HEK293 (cell line): ENCODE measurements at regions not wholly inside any gene's neighbourhood (a gene's known extent, or its start where the extent isn't known, plus 50 kb on each side); places are given as distances from the start of the nearest gene placed in this dataset.

Source experiments
- CTCF ChIA-PET: fragments of 350-600 bp; formaldehyde crosslinking; extraction: SDS; loops from one replicate; lab custom pipeline; 2021; ENCODE audit warnings: antibody characterized with exemption; lab: Yijun Ruan, JAX
- POLR2A ChIA-PET: fragments of 300-600 bp; formaldehyde crosslinking; extraction: SDS; loops from one replicate; lab custom pipeline; 2020; ENCODE audit warnings: antibody characterized with exemption, inconsistent platforms; lab: Yijun Ruan, JAX
- H3K27ac ChIP-seq: fragments of 200-500 bp; sonication (Bioruptor generic); 2 replicates; pipeline ENCODE4 v1.5.1; 2014; ENCODE audit warnings: low read depth, low read length, control low read depth, inconsistent platforms; ENCODE audit errors: extremely low read depth
- H3K36me3 ChIP-seq, 2 experiments: fragments of 200-500 bp in 1 of 2; sonication (Bioruptor generic) in 1 of 2; 1 replicate in 1 of 2; 2 replicates in 1 of 2; pipeline ENCODE4 v1.5.1; 2014 to 2017; ENCODE audit warnings: inconsistent platforms in 2 of 2, low read length in 2 of 2; ENCODE audit not compliant: control insufficient read depth in 2 of 2, insufficient read depth in 1 of 2
- H3K4me1 ChIP-seq: fragments of 200-500 bp; sonication (Bioruptor generic); 2 replicates; pipeline ENCODE4 v1.5.1; 2014; ENCODE audit warnings: mild to moderate bottlenecking, low read length, inconsistent platforms; ENCODE audit not compliant: control insufficient read depth, insufficient read depth
- H3K4me3 ChIP-seq: 2 replicates; pipeline ENCODE4 v1.5.1; 2011; ENCODE audit warnings: low read depth, mild to moderate bottlenecking, control low read depth, low read length, moderate library complexity
- H3K9me3 ChIP-seq: fragments of 200-500 bp; sonication (Bioruptor generic); 2 replicates; pipeline ENCODE4 v1.5.1; 2014; ENCODE audit warnings: low read depth, low read length, inconsistent platforms; ENCODE audit not compliant: control insufficient read depth, insufficient read depth
- FEZF1 ChIP-seq: fragments of 450-650 bp; formaldehyde crosslinking; IDR thresholded peaks from 2 replicates; pipeline ENCODE4 v1.5.1; 2016; ENCODE audit warnings: missing biosample characterization, missing genetic modification characterization
- GLI2 ChIP-seq: fragments of 450-650 bp; formaldehyde crosslinking; IDR thresholded peaks from 2 replicates; pipeline ENCODE4; 2017; ENCODE audit warnings: missing biosample characterization, missing genetic modification characterization, low read depth, borderline replicate concordance
- GLIS1 ChIP-seq: fragments of 450-650 bp; formaldehyde crosslinking; IDR thresholded peaks from 2 replicates; pipeline ENCODE4 v1.5.1; 2016; ENCODE audit warnings: missing biosample characterization, missing genetic modification characterization
- KLF10 ChIP-seq: fragments of 450-650 bp; IDR thresholded peaks from 2 replicates; pipeline ENCODE4 v1.5.1; 2018; ENCODE audit warnings: missing biosample characterization, mild to moderate bottlenecking, missing genetic modification characterization
- KLF16 ChIP-seq: fragments of 450-650 bp; formaldehyde crosslinking; IDR thresholded peaks from 2 replicates; pipeline ENCODE4 v1.5.1; 2017; ENCODE audit warnings: missing biosample characterization, missing genetic modification characterization
- PRDM1 ChIP-seq: fragments of 450-650 bp; formaldehyde crosslinking; IDR thresholded peaks from 2 replicates; pipeline ENCODE4; 2016; ENCODE audit warnings: missing biosample characterization, missing genetic modification characterization
- SCRT2 ChIP-seq: fragments of 450-650 bp; formaldehyde crosslinking; IDR thresholded peaks from 2 replicates; pipeline ENCODE4 v1.5.1; 2016; ENCODE audit warnings: missing biosample characterization, missing genetic modification characterization
- SP2 ChIP-seq: fragments of 450-650 bp; formaldehyde crosslinking; IDR thresholded peaks from 2 replicates; pipeline ENCODE4 v1.5.1; 2016; ENCODE audit warnings: missing biosample characterization, missing genetic modification characterization
- YY1 ChIP-seq: fragments of 450-650 bp; formaldehyde crosslinking; IDR thresholded peaks from 2 replicates; pipeline ENCODE4 v1.5.1; 2018; ENCODE audit warnings: missing biosample characterization, missing genetic modification characterization
- ZBTB20 ChIP-seq: fragments of 450-650 bp; formaldehyde crosslinking; IDR thresholded peaks from 2 replicates; pipeline ENCODE4 v1.5.1; 2016; ENCODE audit warnings: missing biosample characterization, missing genetic modification characterization
- ZFP69B ChIP-seq: fragments of 450-650 bp; formaldehyde crosslinking; IDR thresholded peaks from 2 replicates; pipeline ENCODE4 v1.5.1; 2016; ENCODE audit warnings: missing biosample characterization, missing genetic modification characterization
- ZIC2 ChIP-seq: fragments of 450-650 bp; formaldehyde crosslinking; IDR thresholded peaks from 2 replicates; pipeline ENCODE4 v1.5.1; 2016; ENCODE audit warnings: missing biosample characterization, missing genetic modification characterization
- ZNF155 ChIP-seq: fragments of 450-650 bp; formaldehyde crosslinking; IDR thresholded peaks from 2 replicates; pipeline ENCODE4 v1.5.1; 2016; ENCODE audit warnings: missing biosample characterization, missing genetic modification characterization
- ZNF184 ChIP-seq: fragments of 450-650 bp; IDR thresholded peaks from 2 replicates; pipeline ENCODE4 v1.5.1; 2018; ENCODE audit warnings: missing biosample characterization, mild to moderate bottlenecking, missing genetic modification characterization
- ZNF221 ChIP-seq: fragments of 450-650 bp; formaldehyde crosslinking; IDR thresholded peaks from 2 replicates; pipeline ENCODE4 v1.5.1; 2017; ENCODE audit warnings: missing biosample characterization, missing genetic modification characterization, borderline replicate concordance
- ZNF24 ChIP-seq: fragments of 450-650 bp; formaldehyde crosslinking; IDR thresholded peaks from 2 replicates; pipeline ENCODE4 v1.5.1; 2016; ENCODE audit warnings: missing biosample characterization, missing genetic modification characterization
- ZNF274 ChIP-seq, 2 experiments: fragments of 200-500 bp in 1 of 2; fragments of 450-650 bp in 1 of 2; sonication (Bioruptor generic) in 1 of 2; formaldehyde crosslinking in 1 of 2; IDR thresholded peaks; 2 replicates each; pipeline versions ENCODE4 v1.5.1 to v1.6.1; 2014 to 2016; ENCODE audit warnings: borderline replicate concordance in 1 of 2, inconsistent platforms in 1 of 2, low read length in 1 of 2, missing biosample characterization in 1 of 2, missing genetic modification characterization in 1 of 2
- ZNF394 ChIP-seq: fragments of 450-650 bp; formaldehyde crosslinking; IDR thresholded peaks from 2 replicates; pipeline ENCODE4 v1.5.1; 2016; ENCODE audit warnings: missing biosample characterization, missing genetic modification characterization, mild to moderate bottlenecking, moderate library complexity, borderline replicate concordance
- ZNF501 ChIP-seq: fragments of 450-650 bp; formaldehyde crosslinking; IDR thresholded peaks from 2 replicates; pipeline ENCODE4 v1.5.1; 2016; ENCODE audit warnings: missing biosample characterization, missing genetic modification characterization
- ZNF600 ChIP-seq: fragments of 450-650 bp; formaldehyde crosslinking; IDR thresholded peaks from 2 replicates; pipeline ENCODE4 v1.5.1; 2016; ENCODE audit warnings: missing biosample characterization, missing genetic modification characterization
- ZNF76 ChIP-seq: fragments of 450-650 bp; formaldehyde crosslinking; IDR thresholded peaks from 2 replicates; pipeline ENCODE4; 2016; ENCODE audit warnings: low read depth, missing biosample characterization, missing genetic modification characterization, borderline replicate concordance
- TF ChIP-seq, protein P1 (sequence below): fragments of 450-650 bp; formaldehyde crosslinking; IDR thresholded peaks from 2 replicates; pipeline ENCODE4 v1.5.1; 2016; ENCODE audit warnings: missing biosample characterization, missing genetic modification characterization
- TF ChIP-seq, protein P2 (sequence below): fragments of 450-650 bp; formaldehyde crosslinking; IDR thresholded peaks from 2 replicates; pipeline ENCODE4 v1.5.1; 2016; ENCODE audit warnings: missing biosample characterization, missing genetic modification characterization
- TF ChIP-seq, protein P3 (sequence below): fragments of 450-650 bp; formaldehyde crosslinking; IDR thresholded peaks from 2 replicates; pipeline ENCODE4 v1.5.1; 2016; ENCODE audit warnings: missing biosample characterization, missing genetic modification characterization
- TF ChIP-seq, protein P4 (sequence below): fragments of 450-650 bp; formaldehyde crosslinking; IDR thresholded peaks from 2 replicates; pipeline ENCODE4 v1.5.1; 2017; ENCODE audit warnings: missing biosample characterization, missing genetic modification characterization
- TF ChIP-seq, protein P5 (sequence below): fragments of 450-650 bp; formaldehyde crosslinking; IDR thresholded peaks from 2 replicates; pipeline ENCODE4 v1.5.1; 2017; ENCODE audit warnings: missing biosample characterization, missing genetic modification characterization

DNA sequence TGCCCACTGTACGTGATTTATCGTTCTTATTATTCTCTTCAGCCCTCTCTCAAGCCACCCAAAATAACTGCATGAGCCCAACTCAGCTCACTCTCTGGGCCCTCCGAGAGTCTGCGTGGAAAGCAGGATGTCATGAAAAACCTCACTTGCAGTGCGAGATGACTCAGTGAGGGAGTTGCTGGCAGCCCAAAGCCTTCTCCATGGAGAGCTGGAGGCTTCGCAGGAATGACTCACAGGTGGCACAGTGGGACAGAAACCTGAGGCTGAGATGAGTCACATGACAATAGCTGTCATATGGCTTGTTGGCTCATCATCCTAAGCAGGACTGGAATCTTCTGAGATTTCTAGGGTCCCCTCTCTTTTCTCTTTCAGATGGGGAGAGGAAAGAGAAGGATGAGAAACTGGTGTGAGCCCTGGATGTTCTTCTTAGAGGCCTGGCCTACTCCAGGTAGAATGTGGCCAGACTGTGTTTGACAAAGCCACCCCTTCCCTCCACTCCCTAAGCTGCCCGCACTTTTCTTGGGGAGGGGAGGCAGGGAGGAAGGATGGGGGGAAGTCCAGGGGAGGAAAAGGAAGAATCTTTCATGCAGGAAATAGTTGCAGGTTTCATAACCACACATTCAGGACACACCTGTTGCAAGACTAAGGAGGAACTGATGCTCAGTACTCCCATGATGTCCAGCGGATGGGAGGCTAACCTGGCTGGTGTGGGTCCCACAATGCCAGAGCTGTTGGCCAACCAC lies 160.6 kb upstream of the RPL38 start (continued):
- TF ChIP-seq ZIC2 (tag by site-specific recombination) (peak; percentile 58), KLF10 (tag by site-specific recombination) (no peak), ZNF274 (IDR thresholded peaks at IDR 0.05; ENCODE audit: low read length) (no peak), ZNF274 (tag by site-specific recombination; IDR thresholded peaks at IDR 0.05; ENCODE audit: borderline replicate concordance) (no peak), ZNF600 (tag by site-specific recombination) (peak; percentile 61), ZNF501 (tag by site-specific recombination) (no peak), ZBTB20 (tag by site-specific recombination) (no peak), ZNF394 (tag by site-specific recombination) (peak; percentile 68), GLIS1 (tag by site-specific recombination) (peak; percentile 40; the same call in 1 of the 2 replicates), SCRT2 (tag by site-specific recombination) (peak; percentile 92), KLF16 (tag by site-specific recombination) (no peak), PRDM1 (peak; percentile 89), ZFP69B (tag by site-specific recombination) (peak; percentile 37; the same call in 1 of the 2 replicates), ZNF221 (no peak)
- TF ChIP-seq, protein P1, sequence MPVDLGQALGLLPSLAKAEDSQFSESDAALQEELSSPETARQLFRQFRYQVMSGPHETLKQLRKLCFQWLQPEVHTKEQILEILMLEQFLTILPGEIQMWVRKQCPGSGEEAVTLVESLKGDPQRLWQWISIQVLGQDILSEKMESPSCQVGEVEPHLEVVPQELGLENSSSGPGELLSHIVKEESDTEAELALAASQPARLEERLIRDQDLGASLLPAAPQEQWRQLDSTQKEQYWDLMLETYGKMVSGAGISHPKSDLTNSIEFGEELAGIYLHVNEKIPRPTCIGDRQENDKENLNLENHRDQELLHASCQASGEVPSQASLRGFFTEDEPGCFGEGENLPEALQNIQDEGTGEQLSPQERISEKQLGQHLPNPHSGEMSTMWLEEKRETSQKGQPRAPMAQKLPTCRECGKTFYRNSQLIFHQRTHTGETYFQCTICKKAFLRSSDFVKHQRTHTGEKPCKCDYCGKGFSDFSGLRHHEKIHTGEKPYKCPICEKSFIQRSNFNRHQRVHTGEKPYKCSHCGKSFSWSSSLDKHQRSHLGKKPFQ (tag by site-specific recombination): no peak
- TF ChIP-seq, protein P2, sequence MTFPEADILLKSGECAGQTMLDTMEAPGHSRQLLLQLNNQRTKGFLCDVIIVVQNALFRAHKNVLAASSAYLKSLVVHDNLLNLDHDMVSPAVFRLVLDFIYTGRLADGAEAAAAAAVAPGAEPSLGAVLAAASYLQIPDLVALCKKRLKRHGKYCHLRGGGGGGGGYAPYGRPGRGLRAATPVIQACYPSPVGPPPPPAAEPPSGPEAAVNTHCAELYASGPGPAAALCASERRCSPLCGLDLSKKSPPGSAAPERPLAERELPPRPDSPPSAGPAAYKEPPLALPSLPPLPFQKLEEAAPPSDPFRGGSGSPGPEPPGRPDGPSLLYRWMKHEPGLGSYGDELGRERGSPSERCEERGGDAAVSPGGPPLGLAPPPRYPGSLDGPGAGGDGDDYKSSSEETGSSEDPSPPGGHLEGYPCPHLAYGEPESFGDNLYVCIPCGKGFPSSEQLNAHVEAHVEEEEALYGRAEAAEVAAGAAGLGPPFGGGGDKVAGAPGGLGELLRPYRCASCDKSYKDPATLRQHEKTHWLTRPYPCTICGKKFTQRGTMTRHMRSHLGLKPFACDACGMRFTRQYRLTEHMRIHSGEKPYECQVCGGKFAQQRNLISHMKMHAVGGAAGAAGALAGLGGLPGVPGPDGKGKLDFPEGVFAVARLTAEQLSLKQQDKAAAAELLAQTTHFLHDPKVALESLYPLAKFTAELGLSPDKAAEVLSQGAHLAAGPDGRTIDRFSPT: peak; percentile 78

DNA sequence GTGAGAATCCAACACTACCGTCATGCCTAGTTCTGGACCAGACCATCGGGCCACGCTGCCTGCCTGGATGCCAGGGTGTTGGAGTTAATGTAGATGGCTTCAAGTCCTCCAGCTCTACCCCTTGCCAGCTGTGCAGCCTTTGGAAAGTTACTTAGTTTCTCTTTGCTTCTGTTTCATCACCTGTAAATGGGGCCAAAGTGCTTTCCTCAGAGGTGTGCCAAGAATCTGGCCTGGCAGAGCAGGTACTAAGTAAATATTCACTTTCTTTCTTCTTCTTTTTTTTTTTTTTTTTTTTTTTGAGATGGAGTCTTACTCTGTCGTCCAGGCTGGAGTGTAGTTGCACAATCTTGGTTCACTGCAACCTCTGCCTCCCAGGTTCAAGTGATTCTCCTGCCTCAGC lies 159.5 kb upstream of the RPL38 start:
- no peaks in the 10 kb centered on the region for H3K9me3 ChIP-seq
- no peak overlapping the region for H3K27ac ChIP-seq
- POLR2A ChIA-PET: no interaction called here
- no peaks in the 10 kb centered on the region for H3K4me1 ChIP-seq
- no peaks in the 10 kb centered on the region for H3K36me3 ChIP-seq
- TF ChIP-seq, protein P3, sequence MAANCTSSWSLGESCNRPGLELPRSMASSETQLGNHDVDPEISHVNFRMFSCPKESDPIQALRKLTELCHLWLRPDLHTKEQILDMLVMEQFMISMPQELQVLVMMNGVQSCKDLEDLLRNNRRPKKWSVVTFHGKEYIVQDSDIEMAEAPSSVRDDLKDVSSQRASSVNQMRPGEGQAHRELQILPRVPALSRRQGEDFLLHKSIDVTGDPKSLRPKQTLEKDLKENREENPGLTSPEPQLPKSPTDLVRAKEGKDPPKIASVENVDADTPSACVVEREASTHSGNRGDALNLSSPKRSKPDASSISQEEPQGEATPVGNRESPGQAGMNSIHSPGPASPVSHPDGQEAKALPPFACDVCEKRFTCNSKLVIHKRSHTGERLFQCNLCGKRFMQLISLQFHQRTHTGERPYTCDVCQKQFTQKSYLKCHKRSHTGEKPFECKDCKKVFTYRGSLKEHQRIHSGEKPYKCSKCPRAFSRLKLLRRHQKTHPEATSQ: no peak
- no peak for TF ChIP-seq ZNF155 (tag by site-specific recombination)
- no peak for TF ChIP-seq ZNF24
- TF ChIP-seq, protein P4, sequence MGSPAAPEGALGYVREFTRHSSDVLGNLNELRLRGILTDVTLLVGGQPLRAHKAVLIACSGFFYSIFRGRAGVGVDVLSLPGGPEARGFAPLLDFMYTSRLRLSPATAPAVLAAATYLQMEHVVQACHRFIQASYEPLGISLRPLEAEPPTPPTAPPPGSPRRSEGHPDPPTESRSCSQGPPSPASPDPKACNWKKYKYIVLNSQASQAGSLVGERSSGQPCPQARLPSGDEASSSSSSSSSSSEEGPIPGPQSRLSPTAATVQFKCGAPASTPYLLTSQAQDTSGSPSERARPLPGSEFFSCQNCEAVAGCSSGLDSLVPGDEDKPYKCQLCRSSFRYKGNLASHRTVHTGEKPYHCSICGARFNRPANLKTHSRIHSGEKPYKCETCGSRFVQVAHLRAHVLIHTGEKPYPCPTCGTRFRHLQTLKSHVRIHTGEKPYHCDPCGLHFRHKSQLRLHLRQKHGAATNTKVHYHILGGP (tag by site-specific recombination): no peak
- no peak for TF ChIP-seq SP2 (tag by site-specific recombination)
- TF ChIP-seq ZNF76 (tag by site-specific recombination): no peak
- no peak for TF ChIP-seq ZNF184
- TF ChIP-seq FEZF1 (tag by site-specific recombination): no peak
- no peak for TF ChIP-seq ZNF600 (tag by site-specific recombination)
- TF ChIP-seq, protein P5, sequence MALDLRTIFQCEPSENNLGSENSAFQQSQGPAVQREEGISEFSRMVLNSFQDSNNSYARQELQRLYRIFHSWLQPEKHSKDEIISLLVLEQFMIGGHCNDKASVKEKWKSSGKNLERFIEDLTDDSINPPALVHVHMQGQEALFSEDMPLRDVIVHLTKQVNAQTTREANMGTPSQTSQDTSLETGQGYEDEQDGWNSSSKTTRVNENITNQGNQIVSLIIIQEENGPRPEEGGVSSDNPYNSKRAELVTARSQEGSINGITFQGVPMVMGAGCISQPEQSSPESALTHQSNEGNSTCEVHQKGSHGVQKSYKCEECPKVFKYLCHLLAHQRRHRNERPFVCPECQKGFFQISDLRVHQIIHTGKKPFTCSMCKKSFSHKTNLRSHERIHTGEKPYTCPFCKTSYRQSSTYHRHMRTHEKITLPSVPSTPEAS (tag by site-specific recombination): no peak
- TF ChIP-seq YY1 (tag by site-specific recombination): no peak
- no peak for TF ChIP-seq GLI2 (tag by site-specific recombination)
- CTCF ChIA-PET: interaction anchor here (0.6 kb wide), 1 partner anchor 27 kb away, joined by 6 read pairs; no protein-coding TSS in a partner anchor
- H3K4me3 ChIP-seq: no peak overlapping the region
